GM12873 (cell line): ENCODE measurements at regions not wholly inside any gene's neighbourhood (a gene's known extent, or its start where the extent isn't known, plus 50 kb on each side); places are given as distances from the start of the nearest gene placed in this dataset.

ENCODE experiments used
- TF ChIP-seq, protein P1 (sequence below): IDR thresholded peaks from 2 replicates; pipeline ENCODE4 v1.5.1; 2012; ENCODE audit warnings: low read depth, mild to moderate bottlenecking, moderate library complexity, low read length, control low read depth; ENCODE audit not compliant: insufficient read depth; ENCODE audit errors: missing control alignments

DNA sequence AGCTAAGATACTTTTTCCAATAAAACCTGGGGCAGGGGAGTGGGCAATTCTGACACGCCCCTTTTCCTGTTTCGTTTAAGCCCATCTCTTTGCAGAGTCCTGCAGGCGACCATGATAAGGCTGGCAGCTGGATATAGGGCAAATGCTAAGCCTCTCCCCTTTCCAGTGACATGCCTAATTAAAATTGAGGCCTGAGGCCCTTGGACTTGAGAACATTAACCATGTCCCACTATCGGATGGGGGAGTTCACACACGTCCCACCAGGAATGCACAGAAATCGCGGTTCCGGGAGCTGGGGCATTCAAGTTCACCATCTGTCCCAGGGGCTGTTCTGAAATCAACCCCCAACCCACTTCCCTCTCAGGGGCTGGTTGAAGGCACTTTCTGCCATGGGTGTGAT, 109.2 kb upstream of the FOXF1 start:
- TF ChIP-seq, protein P1, sequence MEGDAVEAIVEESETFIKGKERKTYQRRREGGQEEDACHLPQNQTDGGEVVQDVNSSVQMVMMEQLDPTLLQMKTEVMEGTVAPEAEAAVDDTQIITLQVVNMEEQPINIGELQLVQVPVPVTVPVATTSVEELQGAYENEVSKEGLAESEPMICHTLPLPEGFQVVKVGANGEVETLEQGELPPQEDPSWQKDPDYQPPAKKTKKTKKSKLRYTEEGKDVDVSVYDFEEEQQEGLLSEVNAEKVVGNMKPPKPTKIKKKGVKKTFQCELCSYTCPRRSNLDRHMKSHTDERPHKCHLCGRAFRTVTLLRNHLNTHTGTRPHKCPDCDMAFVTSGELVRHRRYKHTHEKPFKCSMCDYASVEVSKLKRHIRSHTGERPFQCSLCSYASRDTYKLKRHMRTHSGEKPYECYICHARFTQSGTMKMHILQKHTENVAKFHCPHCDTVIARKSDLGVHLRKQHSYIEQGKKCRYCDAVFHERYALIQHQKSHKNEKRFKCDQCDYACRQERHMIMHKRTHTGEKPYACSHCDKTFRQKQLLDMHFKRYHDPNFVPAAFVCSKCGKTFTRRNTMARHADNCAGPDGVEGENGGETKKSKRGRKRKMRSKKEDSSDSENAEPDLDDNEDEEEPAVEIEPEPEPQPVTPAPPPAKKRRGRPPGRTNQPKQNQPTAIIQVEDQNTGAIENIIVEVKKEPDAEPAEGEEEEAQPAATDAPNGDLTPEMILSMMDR: no peak

- TF ChIP-seq, protein P1: no peak
Measured at GRCh38 chr16:86403085-86403484, 107.2 kb upstream of the FOXF1 start.

GRCh38 chr16:86403541-86404163, 106.7 kb upstream of the FOXF1 start:
- TF ChIP-seq, protein P1: no peak

- TF ChIP-seq, protein P1: no peak
Measured at GRCh38 chr16:86404678-86405077, 105.6 kb upstream of the FOXF1 start.

DNA sequence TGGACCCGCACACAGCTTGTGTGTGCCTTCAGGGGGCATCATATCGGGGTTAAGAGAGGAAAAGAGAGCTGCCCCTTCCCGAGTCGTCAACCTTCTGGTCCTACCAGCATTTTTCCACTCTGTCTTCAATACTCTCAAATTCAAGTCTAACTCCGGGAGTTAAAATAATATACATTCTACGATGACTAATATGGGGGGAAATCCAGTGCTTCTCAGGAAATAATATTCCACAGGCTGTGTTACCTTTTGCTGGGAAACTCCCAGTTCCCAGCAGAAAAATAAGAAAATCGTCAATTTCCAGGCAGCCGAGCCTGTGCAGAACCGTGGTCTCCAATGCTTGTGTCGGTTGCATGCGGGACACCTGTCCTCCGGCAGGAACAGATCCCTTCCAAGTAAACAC, 105.0 kb upstream of the FOXF1 start:
- TF ChIP-seq, protein P1: no peak

GRCh38 chr16:86406056-86406455, 104.3 kb upstream of the FOXF1 start:
- TF ChIP-seq, protein P1: no peak

DNA sequence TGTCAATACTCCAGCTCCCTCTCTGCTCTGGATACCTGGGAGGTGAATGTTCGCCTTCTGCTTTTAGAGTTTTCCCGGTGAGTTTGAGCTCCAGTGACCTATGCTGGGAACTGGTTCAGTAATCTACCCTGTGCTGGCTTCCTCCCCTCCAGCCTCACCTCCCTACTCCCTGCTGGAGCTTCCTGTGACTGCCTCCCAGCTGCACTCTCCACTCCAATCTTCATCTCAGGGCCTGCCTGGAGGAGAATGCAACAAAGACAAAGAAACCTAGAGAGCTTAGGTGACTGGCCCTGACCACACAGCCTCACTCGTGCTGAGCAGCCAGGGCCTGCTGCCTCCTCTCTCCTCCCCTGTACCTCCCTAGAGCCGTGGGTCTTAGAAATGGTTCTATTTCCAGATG, 101.6 kb upstream of the FOXF1 start:
- TF ChIP-seq, protein P1: no peak
